Umbilical cord (tissue), 1 donor: ENCODE measurements at regions not wholly inside any gene's neighbourhood (a gene's known extent, or its start where the extent isn't known, plus 50 kb on each side); places are given as distances from the start of the nearest gene placed in this dataset.
"Not testable (repeated sequence)": the region's sequence is repeated elsewhere in the genome, so short reads cannot be mapped to it uniquely, and the experiment has no call there.

Experiments
- DNase-seq: peaks from one replicate; pipeline ENCODE4 v3.0.0-alpha.2; 2015; ENCODE audit warnings: low spot score

- no peak for DNase-seq
Observed at GRCh38 chr19:29054886-29055675, 157.9 kb downstream of the UQCRFS1 start.

GRCh38 chr19:29048873-29049272 is 164.1 kb downstream of the UQCRFS1 start:
- DNase-seq: no peak

GRCh38 chr19:29045679-29046254 is 167.2 kb downstream of the UQCRFS1 start:
- no peak for DNase-seq

GRCh38 chr19:29044037-29044436 is 168.9 kb downstream of the UQCRFS1 start:
- DNase-seq: no peak

- no peak for DNase-seq
Observed at GRCh38 chr19:29042450-29042849, 170.5 kb downstream of the UQCRFS1 start.

- no peak for DNase-seq
Observed at GRCh38 chr19:29040951-29041350, 172.0 kb downstream of the UQCRFS1 start.

GRCh38 chr19:29040292-29040691 is 172.7 kb downstream of the UQCRFS1 start:
- no peak for DNase-seq

- DNase-seq: not testable (repeated sequence)
Observed at GRCh38 chr19:29039036-29039435, 173.9 kb downstream of the UQCRFS1 start.

- DNase-seq: no peak
Observed at GRCh38 chr19:29031216-29031615, 181.7 kb downstream of the UQCRFS1 start.

- no peak for DNase-seq
Observed at GRCh38 chr19:29029268-29029958, 183.5 kb downstream of the UQCRFS1 start.

GRCh38 chr19:29022599-29022998 is 190.4 kb downstream of the UQCRFS1 start:
- no peak for DNase-seq

- DNase-seq: no peak
Observed at GRCh38 chr19:29022165-29022564, 190.8 kb downstream of the UQCRFS1 start.

- no peak for DNase-seq
Observed at GRCh38 chr19:29021232-29021916, 191.6 kb downstream of the UQCRFS1 start.

- no peak for DNase-seq
Observed at GRCh38 chr19:29019403-29019802, 193.5 kb downstream of the UQCRFS1 start.

- no peak for DNase-seq
Observed at GRCh38 chr19:29018542-29018941, 194.4 kb downstream of the UQCRFS1 start.

- no peak for DNase-seq
Observed at GRCh38 chr19:29017788-29018187, 195.2 kb downstream of the UQCRFS1 start.

GRCh38 chr19:29016926-29017760 is 195.8 kb downstream of the UQCRFS1 start:
- no peak for DNase-seq

- no peak for DNase-seq
Observed at GRCh38 chr19:29016353-29016752, 196.6 kb downstream of the UQCRFS1 start.

- no peak for DNase-seq
Observed at GRCh38 chr19:29015569-29015968, 197.4 kb downstream of the UQCRFS1 start.

- DNase-seq: no peak
Observed at GRCh38 chr19:29014857-29015436, 198.0 kb downstream of the UQCRFS1 start.

GRCh38 chr19:29013988-29014387 is 199.0 kb downstream of the UQCRFS1 start:
- no peak for DNase-seq
